ENCODE measurements at regions not wholly inside any gene's neighbourhood (a gene's known extent, or its start where the extent isn't known, plus 50 kb on each side); places are given as distances from the start of the nearest gene placed in this dataset.

DNA sequence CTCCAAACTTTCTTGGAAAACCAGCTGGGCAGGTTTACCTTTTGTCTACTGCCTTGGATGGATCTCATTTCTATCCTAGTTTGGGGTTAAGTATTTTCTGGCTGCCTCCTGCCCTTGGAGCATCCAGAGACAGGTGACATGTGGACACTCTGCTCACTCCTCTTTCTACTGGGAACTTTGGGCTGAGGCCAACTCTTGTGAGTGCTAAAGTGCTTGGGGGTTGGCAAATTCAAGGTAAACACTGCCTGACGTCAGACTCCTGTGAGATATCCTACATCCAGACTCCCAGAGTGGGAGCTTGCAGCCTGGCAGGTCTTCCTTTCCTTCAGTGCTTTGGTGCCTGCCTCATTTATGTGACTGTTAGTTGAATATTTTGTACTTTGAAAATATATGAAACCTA, 388.1 kb downstream of the KCNRG start:
- Histone ChIP-seq H3K9me2 (replicated peaks; ENCODE audit: insufficient read depth, low read length) (no peaks in the 10 kb centered on the region), H3K4me2 (ENCODE audit: low read depth, low read length, poor library complexity, severe bottlenecking) (no peak overlapping the region), H3F3A (ENCODE audit: insufficient read depth) (no peaks in the 10 kb centered on the region), H3K27ac (ENCODE audit: low read depth, low read length) (no peak overlapping the region), H3K9me3 (ENCODE audit: insufficient read depth, low read length) (no peaks in the 10 kb centered on the region), H3K9ac (ENCODE audit: low read length) (no peak overlapping the region), H3K79me2 (ENCODE audit: insufficient read depth, low read length) (no peaks in the 10 kb centered on the region), H3K27me3 (ENCODE audit: low read length) (no peaks in the 10 kb centered on the region), H3K36me3 (ENCODE audit: low read length) (no peaks in the 10 kb centered on the region), H4K20me1 (ENCODE audit: low read depth, low read length) (no peaks in the 10 kb centered on the region), H2AFZ (ENCODE audit: low read depth, low read length, severe bottlenecking) (no peak overlapping the region), H3K4me3 (ENCODE audit: insufficient read depth, low read length, poor library complexity, severe bottlenecking) (no peak overlapping the region)
- TF ChIP-seq, protein P1, sequence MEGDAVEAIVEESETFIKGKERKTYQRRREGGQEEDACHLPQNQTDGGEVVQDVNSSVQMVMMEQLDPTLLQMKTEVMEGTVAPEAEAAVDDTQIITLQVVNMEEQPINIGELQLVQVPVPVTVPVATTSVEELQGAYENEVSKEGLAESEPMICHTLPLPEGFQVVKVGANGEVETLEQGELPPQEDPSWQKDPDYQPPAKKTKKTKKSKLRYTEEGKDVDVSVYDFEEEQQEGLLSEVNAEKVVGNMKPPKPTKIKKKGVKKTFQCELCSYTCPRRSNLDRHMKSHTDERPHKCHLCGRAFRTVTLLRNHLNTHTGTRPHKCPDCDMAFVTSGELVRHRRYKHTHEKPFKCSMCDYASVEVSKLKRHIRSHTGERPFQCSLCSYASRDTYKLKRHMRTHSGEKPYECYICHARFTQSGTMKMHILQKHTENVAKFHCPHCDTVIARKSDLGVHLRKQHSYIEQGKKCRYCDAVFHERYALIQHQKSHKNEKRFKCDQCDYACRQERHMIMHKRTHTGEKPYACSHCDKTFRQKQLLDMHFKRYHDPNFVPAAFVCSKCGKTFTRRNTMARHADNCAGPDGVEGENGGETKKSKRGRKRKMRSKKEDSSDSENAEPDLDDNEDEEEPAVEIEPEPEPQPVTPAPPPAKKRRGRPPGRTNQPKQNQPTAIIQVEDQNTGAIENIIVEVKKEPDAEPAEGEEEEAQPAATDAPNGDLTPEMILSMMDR (IDR thresholded peaks at IDR 0.05; ENCODE audit: insufficient read depth, low read length, poor library complexity, severe bottlenecking) = no peak
- TF ChIP-seq EZH2phosphoT487 (conservative IDR thresholded peaks at IDR 0.05; ENCODE audit: low read length) = no peak

DNA sequence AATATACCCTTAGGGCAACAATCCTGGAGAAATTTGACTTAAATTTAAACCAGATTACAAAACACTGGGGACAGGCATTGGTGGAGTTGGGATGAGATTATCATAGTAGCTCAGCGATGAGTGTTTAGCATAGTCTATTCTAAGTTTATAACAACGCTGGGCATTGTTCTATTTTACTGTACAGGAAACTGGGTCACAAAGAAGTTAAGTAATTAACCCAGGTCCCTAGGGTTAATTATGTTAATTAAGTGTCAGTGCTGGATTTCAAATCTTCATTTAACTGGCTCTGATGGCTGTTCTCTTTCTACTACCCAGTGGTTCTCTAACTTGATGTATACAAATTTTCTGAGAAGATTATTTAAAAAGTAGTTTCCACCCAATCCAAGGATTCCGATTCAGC, 388.9 kb downstream of the KCNRG start:
- no peak overlapping the region for H2AFZ ChIP-seq (ENCODE audit: low read depth, low read length, severe bottlenecking)
- H3K27me3 ChIP-seq (ENCODE audit: low read length) = no peaks in the 10 kb centered on the region
- H3K9me3 ChIP-seq (ENCODE audit: insufficient read depth, low read length) = no peaks in the 10 kb centered on the region
- no peak overlapping the region for H3K4me2 ChIP-seq (ENCODE audit: low read depth, low read length, poor library complexity, severe bottlenecking)
- no peaks in the 10 kb centered on the region for H3K9me2 ChIP-seq (replicated peaks; ENCODE audit: insufficient read depth, low read length)
- no peaks in the 10 kb centered on the region for H3K36me3 ChIP-seq (ENCODE audit: low read length)
- no peaks in the 10 kb centered on the region for H3K79me2 ChIP-seq (ENCODE audit: insufficient read depth, low read length)
- H3F3A ChIP-seq (ENCODE audit: insufficient read depth) = no peaks in the 10 kb centered on the region
- H3K27ac ChIP-seq (ENCODE audit: low read depth, low read length) = no peak overlapping the region
- TF ChIP-seq EZH2phosphoT487 (conservative IDR thresholded peaks at IDR 0.05; ENCODE audit: low read length) = no peak
- no peaks in the 10 kb centered on the region for H4K20me1 ChIP-seq (ENCODE audit: low read depth, low read length)
- H3K9ac ChIP-seq (ENCODE audit: low read length) = no peak overlapping the region
- H3K4me3 ChIP-seq (ENCODE audit: insufficient read depth, low read length, poor library complexity, severe bottlenecking) = no peak overlapping the region

DNA sequence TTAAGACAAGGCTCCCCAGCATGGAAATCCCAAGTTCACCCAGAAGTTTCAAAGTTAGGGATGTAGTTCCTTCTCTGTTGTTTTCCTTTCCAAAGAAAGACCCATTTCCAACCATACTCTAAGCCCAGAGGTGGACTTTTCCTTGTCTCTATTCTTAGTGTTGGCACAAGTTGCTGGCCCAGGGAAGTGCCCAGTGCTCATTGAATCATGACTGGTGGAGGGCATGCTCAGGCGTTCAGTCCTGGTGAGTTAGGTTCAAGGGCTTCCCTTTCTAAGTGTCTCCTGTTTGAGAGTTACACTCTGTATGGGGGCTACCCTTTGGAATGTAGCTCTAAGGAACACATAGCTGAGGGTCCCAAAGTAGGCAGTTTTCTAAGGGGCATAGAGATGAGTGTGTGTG, 389.5 kb downstream of the KCNRG start:
- Histone ChIP-seq H3K79me2 (ENCODE audit: insufficient read depth, low read length) (no peaks in the 10 kb centered on the region), H3K36me3 (ENCODE audit: low read length) (no peaks in the 10 kb centered on the region), H3K27ac (ENCODE audit: low read depth, low read length) (no peak overlapping the region), H3K9me2 (replicated peaks; ENCODE audit: insufficient read depth, low read length) (no peaks in the 10 kb centered on the region), H3K4me3 (ENCODE audit: insufficient read depth, low read length, poor library complexity, severe bottlenecking) (no peak overlapping the region), H3K4me2 (ENCODE audit: low read depth, low read length, poor library complexity, severe bottlenecking) (no peak overlapping the region), H4K20me1 (ENCODE audit: low read depth, low read length) (no peaks in the 10 kb centered on the region), H3F3A (ENCODE audit: insufficient read depth) (no peaks in the 10 kb centered on the region), H3K9me3 (ENCODE audit: insufficient read depth, low read length) (no peaks in the 10 kb centered on the region), H2AFZ (ENCODE audit: low read depth, low read length, severe bottlenecking) (no peak overlapping the region), H3K9ac (ENCODE audit: low read length) (no peak overlapping the region), H3K27me3 (ENCODE audit: low read length) (no peaks in the 10 kb centered on the region)
- TF ChIP-seq, protein P1 (IDR thresholded peaks at IDR 0.05; ENCODE audit: insufficient read depth, low read length, poor library complexity, severe bottlenecking) = no peak
- no peak for TF ChIP-seq EZH2phosphoT487 (conservative IDR thresholded peaks at IDR 0.05; ENCODE audit: low read length)

DNA sequence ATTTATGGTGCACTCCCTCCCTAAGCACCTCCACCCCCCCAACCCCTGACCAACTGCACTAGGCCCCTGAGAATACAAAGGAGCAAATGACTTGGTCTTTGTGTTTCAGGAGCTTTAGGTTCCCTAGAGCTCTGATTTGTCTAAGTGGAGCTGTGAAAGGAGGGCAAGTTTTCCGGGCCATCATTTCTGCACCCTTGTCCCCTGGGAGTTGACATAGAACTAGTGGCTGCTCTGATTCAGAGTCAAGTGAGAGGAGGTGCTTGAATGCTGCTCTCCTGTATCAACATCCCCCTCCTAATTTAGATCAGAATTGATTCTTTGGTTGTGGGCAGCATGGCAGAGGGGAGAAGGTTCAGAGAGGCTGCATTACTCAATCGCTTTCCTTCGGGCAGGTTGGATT, 391.6 kb downstream of the KCNRG start:
- no peaks in the 10 kb centered on the region for H3K27me3 ChIP-seq (ENCODE audit: low read length)
- H3K4me2 ChIP-seq (ENCODE audit: low read depth, low read length, poor library complexity, severe bottlenecking) = no peak overlapping the region
- TF ChIP-seq, protein P1 (IDR thresholded peaks at IDR 0.05; ENCODE audit: insufficient read depth, low read length, poor library complexity, severe bottlenecking) = no peak
- TF ChIP-seq EZH2phosphoT487 (conservative IDR thresholded peaks at IDR 0.05; ENCODE audit: low read length) = no peak
- no peaks in the 10 kb centered on the region for H3F3A ChIP-seq (ENCODE audit: insufficient read depth)
- H4K20me1 ChIP-seq (ENCODE audit: low read depth, low read length) = no peaks in the 10 kb centered on the region
- H3K27ac ChIP-seq (ENCODE audit: low read depth, low read length) = no peak overlapping the region
- H3K4me3 ChIP-seq (ENCODE audit: insufficient read depth, low read length, poor library complexity, severe bottlenecking) = no peak overlapping the region
- H3K79me2 ChIP-seq (ENCODE audit: insufficient read depth, low read length) = no peaks in the 10 kb centered on the region
- H2AFZ ChIP-seq (ENCODE audit: low read depth, low read length, severe bottlenecking) = no peak overlapping the region
- no peaks in the 10 kb centered on the region for H3K9me3 ChIP-seq (ENCODE audit: insufficient read depth, low read length)
- H3K36me3 ChIP-seq (ENCODE audit: low read length) = no peaks in the 10 kb centered on the region
- H3K9me2 ChIP-seq (replicated peaks; ENCODE audit: insufficient read depth, low read length) = no peaks in the 10 kb centered on the region
- H3K9ac ChIP-seq (ENCODE audit: low read length) = no peak overlapping the region

All from SU-DHL-6 (cell line).